ENCODE measurements at regions not wholly inside any gene's neighbourhood (a gene's known extent, or its start where the extent isn't known, plus 50 kb on each side); places are given as distances from the start of the nearest gene placed in this dataset.

- TF ChIP-seq, protein P1, sequence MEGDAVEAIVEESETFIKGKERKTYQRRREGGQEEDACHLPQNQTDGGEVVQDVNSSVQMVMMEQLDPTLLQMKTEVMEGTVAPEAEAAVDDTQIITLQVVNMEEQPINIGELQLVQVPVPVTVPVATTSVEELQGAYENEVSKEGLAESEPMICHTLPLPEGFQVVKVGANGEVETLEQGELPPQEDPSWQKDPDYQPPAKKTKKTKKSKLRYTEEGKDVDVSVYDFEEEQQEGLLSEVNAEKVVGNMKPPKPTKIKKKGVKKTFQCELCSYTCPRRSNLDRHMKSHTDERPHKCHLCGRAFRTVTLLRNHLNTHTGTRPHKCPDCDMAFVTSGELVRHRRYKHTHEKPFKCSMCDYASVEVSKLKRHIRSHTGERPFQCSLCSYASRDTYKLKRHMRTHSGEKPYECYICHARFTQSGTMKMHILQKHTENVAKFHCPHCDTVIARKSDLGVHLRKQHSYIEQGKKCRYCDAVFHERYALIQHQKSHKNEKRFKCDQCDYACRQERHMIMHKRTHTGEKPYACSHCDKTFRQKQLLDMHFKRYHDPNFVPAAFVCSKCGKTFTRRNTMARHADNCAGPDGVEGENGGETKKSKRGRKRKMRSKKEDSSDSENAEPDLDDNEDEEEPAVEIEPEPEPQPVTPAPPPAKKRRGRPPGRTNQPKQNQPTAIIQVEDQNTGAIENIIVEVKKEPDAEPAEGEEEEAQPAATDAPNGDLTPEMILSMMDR (IDR thresholded peaks at IDR 0.05), result no peak
- TF ChIP-seq POLR2A (IDR thresholded peaks at IDR 0.05), result peak in 1 of 3 donors; percentile 12
These were observed 811.1 kb downstream of the DIAPH3 start for GRCh38 chr13:59352600-59352999.
